Chondrocyte (in vitro differentiated cells): ENCODE measurements at regions not wholly inside any gene's neighbourhood (a gene's known extent, or its start where the extent isn't known, plus 50 kb on each side); places are given as distances from the start of the nearest gene placed in this dataset.
A peak's percentile ranks its signal among the peaks of the same experiment; 100 is the strongest.

ENCODE experiments used
- DNase-seq: peaks from one replicate; pipeline ENCODE4 v3.0.0; 2021; ENCODE audit warnings: mixed read lengths, low spot score
- H3K27ac Mint-ChIP-seq: one replicate; pipeline ENCODE4 v1.8.0; 2021; ENCODE audit warnings: mild to moderate bottlenecking, moderate library complexity, mixed read lengths; ENCODE audit not compliant: unreplicated experiment
- H3K27me3 Mint-ChIP-seq: 2 replicates; pipeline ENCODE4 v1.8.0; 2021; ENCODE audit warnings: low read depth, mixed read lengths
- H3K36me3 Mint-ChIP-seq: 2 replicates; pipeline ENCODE4 v1.8.0; 2021; ENCODE audit warnings: low read depth, mixed read lengths
- H3K4me1 Mint-ChIP-seq: 2 replicates; pipeline ENCODE4 v1.8.0; 2021; ENCODE audit warnings: low read depth, mild to moderate bottlenecking, mixed read lengths
- H3K4me3 Mint-ChIP-seq: one replicate; pipeline ENCODE4 v1.8.0; 2021; ENCODE audit warnings: mild to moderate bottlenecking, moderate library complexity, mixed read lengths; ENCODE audit not compliant: unreplicated experiment
- H3K9me3 Mint-ChIP-seq: 2 replicates; pipeline ENCODE4 v1.8.0; 2021; ENCODE audit warnings: low read depth, mixed read lengths
- CTCF ChIP-seq: fragments of 200-600 bp; sonication (generic); IDR thresholded peaks from 2 replicates; pipeline ENCODE4 v1.5.0; 2021; ENCODE audit warnings: antibody characterized with exemption, mild to moderate bottlenecking, moderate library complexity

- no peak for TF ChIP-seq CTCF
- Mint-ChIP-seq H3K4me3 (no peak overlapping the region), H3K27ac (no peak overlapping the region), H3K36me3 (peaks cover 9% of the 10 kb centered on the region), H3K9me3 (no peaks in the 10 kb centered on the region), H3K4me1 (peaks cover 48% of the 10 kb centered on the region), H3K27me3 (no peaks in the 10 kb centered on the region)
- DNase-seq = no peak
These were observed 560.9 kb downstream of the MIAT start for GRCh38 chr22:27218012-27218920.

- no peak overlapping the region for H3K4me3 Mint-ChIP-seq
- H3K27ac Mint-ChIP-seq = no peak overlapping the region
- no peaks in the 10 kb centered on the region for H3K27me3 Mint-ChIP-seq
- no peaks in the 10 kb centered on the region for H3K9me3 Mint-ChIP-seq
- H3K36me3 Mint-ChIP-seq = peaks cover 9% of the 10 kb centered on the region
- TF ChIP-seq CTCF = no peak
- DNase-seq = no peak
- peaks cover 40% of the 10 kb centered on the region for H3K4me1 Mint-ChIP-seq
These were observed 561.6 kb downstream of the MIAT start for GRCh38 chr22:27219036-27219435.

GRCh38 chr22:27220339-27220738 is 563.0 kb downstream of the MIAT start:
- H3K27ac Mint-ChIP-seq = peak overlapping the region; percentile 76
- H3K9me3 Mint-ChIP-seq = no peaks in the 10 kb centered on the region
- no peak overlapping the region for H3K4me3 Mint-ChIP-seq
- DNase-seq = no peak
- peaks cover 9% of the 10 kb centered on the region for H3K36me3 Mint-ChIP-seq
- no peak for TF ChIP-seq CTCF
- H3K27me3 Mint-ChIP-seq = no peaks in the 10 kb centered on the region
- H3K4me1 Mint-ChIP-seq = peaks cover 27% of the 10 kb centered on the region

GRCh38 chr22:27222178-27222577 is 564.8 kb downstream of the MIAT start:
- DNase-seq = no peak
- H3K27me3 Mint-ChIP-seq = no peaks in the 10 kb centered on the region
- H3K4me1 Mint-ChIP-seq = peaks cover 14% of the 10 kb centered on the region
- TF ChIP-seq CTCF = no peak
- H3K27ac Mint-ChIP-seq = no peak overlapping the region
- no peak overlapping the region for H3K4me3 Mint-ChIP-seq
- H3K36me3 Mint-ChIP-seq = peaks cover 8% of the 10 kb centered on the region
- H3K9me3 Mint-ChIP-seq = peaks cover 5% of the 10 kb centered on the region

- DNase-seq = no peak
- TF ChIP-seq CTCF = no peak
- peaks cover 4% of the 10 kb centered on the region for H3K4me1 Mint-ChIP-seq
- H3K36me3 Mint-ChIP-seq = peaks cover 4% of the 10 kb centered on the region
- H3K27me3 Mint-ChIP-seq = no peaks in the 10 kb centered on the region
- no peak overlapping the region for H3K27ac Mint-ChIP-seq
- peaks cover 8% of the 10 kb centered on the region for H3K9me3 Mint-ChIP-seq
- no peak overlapping the region for H3K4me3 Mint-ChIP-seq
These were observed 566.2 kb downstream of the MIAT start for GRCh38 chr22:27223317-27224177.
